DMS53 (cell line): ENCODE measurements at regions not wholly inside any gene's neighbourhood (a gene's known extent, or its start where the extent isn't known, plus 50 kb on each side); places are given as distances from the start of the nearest gene placed in this dataset.
A peak's percentile ranks its signal among the peaks of the same experiment; 100 is the strongest.

Experiments
- DNase-seq: peaks from one replicate; lab custom pipeline; 2025; lab: John Stamatoyannopoulos, UW

- no peak for DNase-seq
Observed at GRCh38 chr5:18111906-18112465, 477.7 kb downstream of the TAF11L14 start.

DNA sequence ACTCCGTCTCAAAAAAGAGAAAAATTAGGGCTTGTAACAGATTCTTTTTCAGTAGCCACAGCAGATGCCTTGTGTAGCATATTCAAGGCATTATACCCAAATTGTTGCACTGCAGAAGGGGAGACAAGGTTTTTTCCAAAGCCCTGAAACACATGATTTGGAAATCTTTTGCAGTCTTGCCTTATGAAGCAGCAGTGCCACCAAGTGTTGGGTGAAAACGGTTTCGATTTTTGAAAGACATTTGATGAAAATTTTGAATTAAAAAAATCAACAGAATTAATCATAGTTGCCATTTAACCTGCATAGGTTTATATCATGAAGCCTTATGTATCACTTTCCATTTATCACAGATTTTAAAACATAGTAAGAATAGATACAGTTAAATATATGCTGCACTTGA lies 479.5 kb downstream of the TAF11L14 start:
- DNase-seq = peak; percentile 24

- DNase-seq = peak; percentile 23
Observed at GRCh38 chr5:18114151-18114757, 480.0 kb downstream of the TAF11L14 start.

DNA sequence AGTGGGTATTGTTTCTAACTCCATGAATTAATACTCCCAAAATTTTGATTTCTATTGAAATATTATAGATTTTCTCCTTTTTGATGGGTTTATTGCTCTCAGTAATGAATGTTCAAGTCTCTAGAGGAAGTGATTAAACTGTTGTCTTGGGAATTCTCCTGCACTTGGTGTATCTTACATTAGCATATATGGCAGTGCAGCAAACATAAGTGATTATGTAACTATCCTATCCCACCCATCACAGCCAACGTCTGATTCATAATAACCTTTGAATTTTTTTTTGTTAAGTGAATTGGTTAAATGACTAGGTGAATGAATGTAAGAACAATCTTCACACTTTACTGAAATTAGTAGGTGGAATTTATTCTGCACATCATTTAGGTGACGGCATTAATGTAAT lies 483.7 kb downstream of the TAF11L14 start:
- DNase-seq = no peak

- no peak for DNase-seq
Observed at GRCh38 chr5:18119156-18119785, 485.0 kb downstream of the TAF11L14 start.

DNA sequence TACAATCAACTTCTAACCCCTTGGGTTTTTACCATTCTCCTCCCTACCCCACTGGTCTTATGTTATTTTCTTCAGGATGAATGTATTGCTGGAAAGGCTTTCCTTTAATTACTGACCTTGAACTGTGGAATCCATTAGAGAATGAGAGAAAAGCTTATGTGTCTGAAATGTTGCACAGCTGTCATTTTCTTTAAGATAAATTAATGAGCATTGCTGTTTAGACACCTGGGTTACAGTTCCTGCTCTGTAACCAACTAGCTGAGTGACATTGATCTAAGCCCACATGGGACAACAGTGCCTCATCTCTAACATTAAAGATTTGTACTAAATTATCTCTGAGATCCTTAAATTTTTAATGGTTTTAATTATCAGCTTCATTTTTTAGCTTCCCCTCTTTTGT lies 507.0 kb downstream of the TAF11L14 start:
- DNase-seq = no peak

DNA sequence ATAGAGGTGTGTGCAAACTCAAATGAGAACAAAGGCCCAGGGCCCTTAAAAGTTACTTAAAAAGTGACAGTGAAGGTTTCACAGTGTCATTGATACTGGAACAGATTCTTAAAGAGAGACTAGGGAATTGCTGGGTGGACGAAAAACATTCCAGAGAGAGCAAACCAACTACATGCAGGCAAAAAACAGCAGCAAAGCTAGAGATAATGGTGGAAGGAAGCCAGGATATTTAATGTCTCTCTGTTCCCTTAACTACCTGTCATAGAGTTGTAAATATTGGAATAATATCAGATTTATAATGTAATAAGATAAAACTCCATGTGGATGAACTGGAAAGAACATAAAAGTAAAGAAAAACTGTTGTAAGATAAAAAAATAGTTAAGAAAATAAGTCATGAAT lies 508.6 kb downstream of the TAF11L14 start:
- DNase-seq = no peak

- DNase-seq = no peak
Observed at GRCh38 chr5:18152671-18153070, 518.4 kb downstream of the TAF11L14 start.

GRCh38 chr5:18158166-18158565 lies 523.9 kb downstream of the TAF11L14 start:
- DNase-seq = no peak

DNA sequence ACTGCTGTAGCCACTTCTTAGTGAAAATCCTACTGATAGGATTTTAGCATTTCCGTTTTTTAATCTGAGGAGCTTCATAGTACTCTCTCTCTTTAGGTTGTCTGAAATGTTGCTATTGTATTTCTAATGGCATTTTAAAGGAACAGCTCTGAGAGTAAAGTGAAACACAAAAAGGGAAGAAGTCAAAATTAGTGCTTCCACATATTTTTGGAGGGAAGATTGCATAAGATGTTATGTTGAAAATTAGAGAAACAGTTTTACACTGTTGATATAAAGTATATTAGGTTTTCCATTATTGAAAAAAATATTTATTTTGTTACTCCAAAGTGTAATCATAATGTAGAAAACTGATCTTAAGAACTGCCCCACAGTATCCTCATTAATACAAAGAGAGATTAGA lies 525.1 kb downstream of the TAF11L14 start:
- DNase-seq = no peak

DNA sequence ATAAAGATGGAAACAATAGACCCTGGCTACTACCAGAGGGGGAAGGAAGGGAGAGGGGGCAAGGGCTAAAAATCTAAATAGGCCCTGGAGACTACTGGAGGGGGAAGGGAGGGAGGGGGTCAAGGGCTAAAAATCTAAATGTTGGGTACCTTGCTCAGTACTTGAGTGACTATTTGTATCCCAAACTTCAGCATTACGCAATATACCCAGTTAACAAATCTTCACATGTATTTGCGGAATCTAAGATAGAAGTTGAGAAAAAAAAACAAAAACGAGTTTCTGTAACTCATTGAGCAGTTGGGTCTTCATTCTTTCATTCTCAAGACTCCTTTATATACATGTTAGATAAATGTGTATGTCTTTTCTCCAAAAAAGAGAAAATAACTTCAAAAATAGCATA lies 537.4 kb downstream of the TAF11L14 start:
- no peak for DNase-seq

GRCh38 chr5:18179579-18179978 lies 545.3 kb downstream of the TAF11L14 start:
- DNase-seq = no peak

- DNase-seq = no peak
Observed at GRCh38 chr5:18181575-18181974, 547.3 kb downstream of the TAF11L14 start.

GRCh38 chr5:18195910-18196309 lies 561.6 kb downstream of the TAF11L14 start:
- DNase-seq = no peak

- no peak for DNase-seq
Observed at GRCh38 chr5:18197734-18198133, 563.5 kb downstream of the TAF11L14 start.

GRCh38 chr5:18202164-18202563 lies 567.9 kb downstream of the TAF11L14 start:
- no peak for DNase-seq

DNA sequence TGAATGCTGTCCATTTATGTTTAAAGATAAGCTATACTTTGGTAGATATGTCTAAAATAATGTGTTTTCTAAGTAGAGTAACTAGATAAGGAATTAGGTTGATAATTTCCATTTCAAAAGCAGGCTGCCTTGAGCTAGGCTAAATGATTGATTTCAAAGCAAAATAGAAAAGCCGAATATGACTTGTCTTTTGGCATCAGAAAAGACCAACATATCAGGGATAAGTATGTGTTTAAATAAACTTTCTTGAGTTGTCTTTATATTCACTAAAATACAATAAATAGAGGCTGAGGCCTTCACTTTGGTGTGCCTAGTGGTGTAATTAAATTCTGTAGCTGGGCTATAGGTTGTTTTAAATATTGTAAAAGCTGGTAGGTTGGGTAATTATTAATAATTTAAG lies 569.0 kb downstream of the TAF11L14 start:
- no peak for DNase-seq

- DNase-seq = no peak
Observed at GRCh38 chr5:18213666-18214065, 579.4 kb downstream of the TAF11L14 start.

- DNase-seq = no peak
Observed at GRCh38 chr5:18216016-18216415, 581.8 kb downstream of the TAF11L14 start.

GRCh38 chr5:18216729-18217128 lies 582.5 kb downstream of the TAF11L14 start:
- no peak for DNase-seq

DNA sequence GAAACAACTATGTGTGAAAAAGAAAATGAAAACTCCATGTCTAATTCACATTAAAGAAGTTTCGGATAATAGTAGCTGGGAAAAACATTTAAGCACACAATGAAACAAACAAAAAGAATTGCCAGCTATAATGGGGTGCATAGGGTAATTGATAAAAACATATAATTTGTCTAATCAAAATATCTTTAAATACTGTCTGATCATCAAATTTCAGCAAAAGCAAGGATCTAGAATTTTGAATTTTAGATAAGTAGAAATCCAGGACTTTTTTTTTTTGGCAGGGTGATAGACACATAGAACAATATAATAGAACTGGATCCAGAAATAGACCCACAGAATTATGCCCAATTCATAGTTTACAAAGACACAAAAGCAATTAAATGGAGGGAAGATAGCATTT lies 585.0 kb downstream of the TAF11L14 start:
- no peak for DNase-seq

- peak; percentile 53 for DNase-seq
Observed at GRCh38 chr5:18220631-18221030, 586.4 kb downstream of the TAF11L14 start.

GRCh38 chr5:18236386-18236785 lies 602.1 kb downstream of the TAF11L14 start:
- DNase-seq = no peak

- DNase-seq = no peak
Observed at GRCh38 chr5:18238321-18238720, 604.1 kb downstream of the TAF11L14 start.
